ENCODE measurements at regions not wholly inside any gene's neighbourhood (a gene's known extent, or its start where the extent isn't known, plus 50 kb on each side); places are given as distances from the start of the nearest gene placed in this dataset.
A peak's percentile ranks its signal among the peaks of the same experiment; 100 is the strongest.

GRCh38 chr10:57696641-57697040 lies 571.1 kb downstream of the IPMK start:
- Histone ChIP-seq H3K36me3 (replicated peaks; ENCODE audit: insufficient read depth, low read depth) (no peaks in the 10 kb centered on the region), H3K27ac (peak overlapping the region; percentile 82), H2AFZ (peak overlapping the region; percentile 15), H3K4me1 (ENCODE audit: insufficient read depth) (peaks cover 32% of the 10 kb centered on the region), H3K4me3 (no peak overlapping the region), H3K9me2 (replicated peaks; ENCODE audit: insufficient read depth) (no peaks in the 10 kb centered on the region), H3K27me3 (no peaks in the 10 kb centered on the region), H3K4me2 (peak overlapping the region; percentile 11), H4K20me1 (ENCODE audit: insufficient read depth, poor library complexity, severe bottlenecking) (no peaks in the 10 kb centered on the region), H3K9me3 (ENCODE audit: low read depth) (no peaks in the 10 kb centered on the region), H3K79me2 (no peaks in the 10 kb centered on the region)
- DNase-seq (ENCODE audit: low spot score): peak; percentile 56
- no peak for TF ChIP-seq EZH2phosphoT487 (IDR thresholded peaks at IDR 0.05; ENCODE audit: low read depth, severe bottlenecking, unreplicated experiment)
- TF ChIP-seq EZH2 (IDR thresholded peaks at IDR 0.05; ENCODE audit: borderline replicate concordance): no peak
- TF ChIP-seq CTCF (IDR thresholded peaks at IDR 0.05; ENCODE audit: poor library complexity): no peak
- 45% methylated on average over 1 of the region's 1 CpG for WGBS (ENCODE audit: low lambda C conversion rate, missing lambda C conversion rate)

GRCh38 chr10:57694956-57695608 lies 572.6 kb downstream of the IPMK start:
- 86% methylated on average over 3 of the region's 3 CpGs for WGBS (ENCODE audit: low lambda C conversion rate, missing lambda C conversion rate)

GRCh38 chr10:57692255-57692980 lies 575.3 kb downstream of the IPMK start:
- H3K9me3 ChIP-seq (ENCODE audit: low read depth): no peaks in the 10 kb centered on the region
- no peaks in the 10 kb centered on the region for H3K9me2 ChIP-seq (replicated peaks; ENCODE audit: insufficient read depth)
- no peaks in the 10 kb centered on the region for H3K36me3 ChIP-seq (replicated peaks; ENCODE audit: insufficient read depth, low read depth)
- no peaks in the 10 kb centered on the region for H3K27me3 ChIP-seq
- H3K4me3 ChIP-seq: no peak overlapping the region
- H3K4me1 ChIP-seq (ENCODE audit: insufficient read depth): peaks cover 22% of the 10 kb centered on the region
- TF ChIP-seq EZH2phosphoT487 (IDR thresholded peaks at IDR 0.05; ENCODE audit: low read depth, severe bottlenecking, unreplicated experiment): no peak
- no peak for TF ChIP-seq CTCF (IDR thresholded peaks at IDR 0.05; ENCODE audit: poor library complexity)
- no peak for TF ChIP-seq EZH2 (IDR thresholded peaks at IDR 0.05; ENCODE audit: borderline replicate concordance)
- H3K4me2 ChIP-seq: peak overlapping the region; percentile 4
- peak; percentile 65 for DNase-seq (ENCODE audit: low spot score)
- H4K20me1 ChIP-seq (ENCODE audit: insufficient read depth, poor library complexity, severe bottlenecking): no peaks in the 10 kb centered on the region
- peak overlapping the region; percentile 76 for H3K27ac ChIP-seq
- H3K79me2 ChIP-seq: no peaks in the 10 kb centered on the region
- 46% methylated on average over 2 of the region's 2 CpGs for WGBS (ENCODE audit: low lambda C conversion rate, missing lambda C conversion rate)
- H2AFZ ChIP-seq: peak overlapping the region; percentile 24

More at GRCh38 chr10:57694956-57695608, 572.6 kb downstream of the IPMK start:
- TF ChIP-seq EZH2 (IDR thresholded peaks at IDR 0.05; ENCODE audit: borderline replicate concordance) (no peak), EZH2phosphoT487 (IDR thresholded peaks at IDR 0.05; ENCODE audit: low read depth, severe bottlenecking, unreplicated experiment) (no peak), CTCF (IDR thresholded peaks at IDR 0.05; ENCODE audit: poor library complexity) (no peak)
- no peak overlapping the region for H2AFZ ChIP-seq
- no peaks in the 10 kb centered on the region for H3K27me3 ChIP-seq
- peaks cover 27% of the 10 kb centered on the region for H3K4me1 ChIP-seq (ENCODE audit: insufficient read depth)
- no peak for DNase-seq (ENCODE audit: low spot score)
- H3K9me3 ChIP-seq (ENCODE audit: low read depth): no peaks in the 10 kb centered on the region
- H3K4me3 ChIP-seq: no peak overlapping the region
- H3K79me2 ChIP-seq: no peaks in the 10 kb centered on the region
- no peaks in the 10 kb centered on the region for H3K36me3 ChIP-seq (replicated peaks; ENCODE audit: insufficient read depth, low read depth)
- no peaks in the 10 kb centered on the region for H3K9me2 ChIP-seq (replicated peaks; ENCODE audit: insufficient read depth)
- H3K4me2 ChIP-seq: no peak overlapping the region
- peak overlapping the region; percentile 67 for H3K27ac ChIP-seq
- H4K20me1 ChIP-seq (ENCODE audit: insufficient read depth, poor library complexity, severe bottlenecking): no peaks in the 10 kb centered on the region

Measured in hepatocyte (in vitro differentiated cells).